Karpas-422 (cell line): ENCODE measurements at regions not wholly inside any gene's neighbourhood (a gene's known extent, or its start where the extent isn't known, plus 50 kb on each side); places are given as distances from the start of the nearest gene placed in this dataset.

Experiments
- DNase-seq: peaks from one replicate; pipeline ENCODE4 v3.0.0-alpha.2; 2015
- H2AFZ ChIP-seq: fragments of 200-600 bp; sonication (generic); 2 replicates; pipeline ENCODE4 v1.6.1; 2014; ENCODE audit warnings: antibody characterized with exemption, low read length, mixed read lengths
- H3K27ac ChIP-seq: fragments of 200-600 bp; sonication (generic); 2 replicates; pipeline ENCODE4 v1.5.1; 2014; ENCODE audit warnings: mild to moderate bottlenecking, low read length, moderate library complexity
- H3K27me3 ChIP-seq: fragments of 200-600 bp; sonication (generic); 2 replicates; pipeline ENCODE4 v1.6.1; 2014; ENCODE audit warnings: low read length, mixed read lengths
- H3K36me3 ChIP-seq: fragments of 200-600 bp; sonication (generic); 2 replicates; pipeline ENCODE4 v1.6.1; 2014; ENCODE audit warnings: low read length, mixed read lengths; ENCODE audit not compliant: insufficient read depth
- H3K4me1 ChIP-seq: fragments of 200-600 bp; sonication (generic); 2 replicates; pipeline ENCODE4 v1.6.1; 2014; ENCODE audit warnings: mild to moderate bottlenecking, low read length, mixed read lengths
- H3K4me2 ChIP-seq: fragments of 200-600 bp; sonication (generic); 2 replicates; pipeline ENCODE4 v1.6.1; 2014; ENCODE audit warnings: low read length, low read depth, mild to moderate bottlenecking; ENCODE audit not compliant: poor library complexity, severe bottlenecking
- H3K4me3 ChIP-seq: fragments of 200-600 bp; sonication (generic); 2 replicates; pipeline ENCODE4 v1.5.1; 2014; ENCODE audit warnings: mild to moderate bottlenecking, antibody characterized with exemption, low read length, mixed read lengths
- H3K79me2 ChIP-seq: fragments of 200-600 bp; sonication (generic); 2 replicates; pipeline ENCODE4 v1.6.1; 2014; ENCODE audit warnings: mild to moderate bottlenecking, low read length, mixed read lengths
- H3K9ac ChIP-seq: fragments of 200-600 bp; sonication (generic); 2 replicates; pipeline ENCODE4 v1.6.0; 2014; ENCODE audit warnings: low read length
- H3K9me2 ChIP-seq: fragments of 200-600 bp; sonication (generic), shearing (Covaris generic); replicated peaks from 2 replicates; pipeline ENCODE4 v1.6.0; 2014; ENCODE audit warnings: mild to moderate bottlenecking, low read length, moderate library complexity; ENCODE audit not compliant: insufficient read depth
- H3K9me3 ChIP-seq: fragments of 300-700, 200-600 bp; sonication (generic); 2 replicates; pipeline ENCODE4 v1.6.1; 2014; ENCODE audit warnings: low read length, mixed read lengths
- H4K20me1 ChIP-seq: fragments of 200-600 bp; sonication (generic); 2 replicates; pipeline ENCODE4 v1.6.1; 2014; ENCODE audit warnings: mild to moderate bottlenecking, antibody characterized with exemption, low read length, low read depth; ENCODE audit not compliant: insufficient read depth

DNA sequence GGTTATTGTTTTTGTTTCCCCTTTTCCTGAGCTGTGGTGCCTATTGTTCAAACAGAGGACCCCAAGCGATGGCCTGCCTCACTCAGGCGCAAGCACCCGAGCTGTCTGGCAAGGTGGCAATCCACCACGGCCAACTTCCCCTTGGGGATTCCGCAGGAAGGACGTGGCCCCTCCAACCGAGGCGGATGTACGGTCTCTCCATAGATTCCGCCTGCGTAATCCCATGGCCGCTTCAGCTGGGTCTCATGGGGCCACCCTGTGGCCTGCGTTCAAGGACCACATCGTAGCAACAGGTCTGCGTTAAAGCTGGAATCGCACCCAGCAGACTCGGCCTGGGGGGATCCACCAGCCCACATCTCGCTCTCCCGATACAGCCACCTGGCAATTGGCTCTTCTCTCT lies 79.9 kb downstream of the CEBPB start:
- no peak for DNase-seq
- Histone ChIP-seq H3K4me1 (no peaks in the 10 kb centered on the region), H3K79me2 (no peaks in the 10 kb centered on the region), H3K36me3 (no peaks in the 10 kb centered on the region), H3K27me3 (no peaks in the 10 kb centered on the region), H3K27ac (no peak overlapping the region), H3K9me2 (no peaks in the 10 kb centered on the region), H2AFZ (no peak overlapping the region), H3K9me3 (no peaks in the 10 kb centered on the region), H3K4me2 (no peak overlapping the region), H3K4me3 (no peak overlapping the region), H3K9ac (no peak overlapping the region), H4K20me1 (no peaks in the 10 kb centered on the region)

DNA sequence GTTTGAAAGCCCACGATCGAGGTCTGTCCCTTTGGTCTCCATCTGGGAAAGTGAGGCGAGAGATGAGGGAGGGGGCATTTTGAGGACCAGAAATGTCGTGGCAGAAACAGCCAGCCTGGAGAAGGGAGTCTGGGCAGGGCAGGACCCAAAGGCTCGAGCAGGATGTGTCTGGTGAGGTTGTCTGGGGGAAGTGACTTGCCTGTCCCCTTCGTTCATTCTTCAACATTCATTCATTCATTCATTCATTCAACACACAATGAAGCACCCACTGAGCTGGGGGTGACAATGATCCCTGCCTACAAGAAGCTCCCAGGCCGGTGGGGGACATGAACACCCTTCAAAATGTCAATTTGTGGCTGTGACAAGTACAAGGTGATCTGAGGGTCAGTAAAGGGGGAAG lies 80.5 kb downstream of the CEBPB start:
- Histone ChIP-seq H3K36me3 (no peaks in the 10 kb centered on the region), H3K9ac (no peak overlapping the region), H3K9me3 (no peaks in the 10 kb centered on the region), H3K9me2 (no peaks in the 10 kb centered on the region), H2AFZ (no peak overlapping the region), H3K4me1 (no peaks in the 10 kb centered on the region), H4K20me1 (no peaks in the 10 kb centered on the region), H3K4me3 (no peak overlapping the region), H3K4me2 (no peak overlapping the region), H3K27me3 (no peaks in the 10 kb centered on the region), H3K27ac (no peak overlapping the region), H3K79me2 (no peaks in the 10 kb centered on the region)
- no peak for DNase-seq

DNA sequence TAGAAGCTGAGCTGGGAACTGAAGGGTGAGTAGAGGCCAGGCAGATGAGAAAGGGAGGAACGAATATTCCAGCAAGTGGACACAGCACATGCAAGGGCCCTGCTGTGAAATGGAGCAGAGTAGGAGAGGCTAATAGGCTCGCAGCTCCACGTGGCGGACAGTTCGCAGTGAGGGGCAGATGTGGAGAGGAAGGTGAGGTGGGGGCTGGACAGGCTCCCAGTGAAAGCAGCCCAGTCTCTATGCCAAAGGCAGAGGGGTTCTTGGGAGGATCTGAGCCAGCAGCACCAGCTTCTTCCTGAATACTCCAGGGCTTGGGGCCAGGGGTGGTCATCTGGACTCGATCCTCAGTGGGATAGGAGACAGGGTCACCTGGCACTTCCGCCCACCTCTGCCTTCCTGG lies 81.0 kb downstream of the CEBPB start:
- no peaks in the 10 kb centered on the region for H3K27me3 ChIP-seq
- H3K27ac ChIP-seq, result no peak overlapping the region
- no peaks in the 10 kb centered on the region for H4K20me1 ChIP-seq
- no peak overlapping the region for H3K9ac ChIP-seq
- DNase-seq, result no peak
- no peak overlapping the region for H2AFZ ChIP-seq
- H3K9me3 ChIP-seq, result no peaks in the 10 kb centered on the region
- no peaks in the 10 kb centered on the region for H3K4me1 ChIP-seq
- no peaks in the 10 kb centered on the region for H3K79me2 ChIP-seq
- H3K36me3 ChIP-seq, result no peaks in the 10 kb centered on the region
- no peaks in the 10 kb centered on the region for H3K9me2 ChIP-seq
- H3K4me3 ChIP-seq, result no peak overlapping the region
- H3K4me2 ChIP-seq, result no peak overlapping the region

DNA sequence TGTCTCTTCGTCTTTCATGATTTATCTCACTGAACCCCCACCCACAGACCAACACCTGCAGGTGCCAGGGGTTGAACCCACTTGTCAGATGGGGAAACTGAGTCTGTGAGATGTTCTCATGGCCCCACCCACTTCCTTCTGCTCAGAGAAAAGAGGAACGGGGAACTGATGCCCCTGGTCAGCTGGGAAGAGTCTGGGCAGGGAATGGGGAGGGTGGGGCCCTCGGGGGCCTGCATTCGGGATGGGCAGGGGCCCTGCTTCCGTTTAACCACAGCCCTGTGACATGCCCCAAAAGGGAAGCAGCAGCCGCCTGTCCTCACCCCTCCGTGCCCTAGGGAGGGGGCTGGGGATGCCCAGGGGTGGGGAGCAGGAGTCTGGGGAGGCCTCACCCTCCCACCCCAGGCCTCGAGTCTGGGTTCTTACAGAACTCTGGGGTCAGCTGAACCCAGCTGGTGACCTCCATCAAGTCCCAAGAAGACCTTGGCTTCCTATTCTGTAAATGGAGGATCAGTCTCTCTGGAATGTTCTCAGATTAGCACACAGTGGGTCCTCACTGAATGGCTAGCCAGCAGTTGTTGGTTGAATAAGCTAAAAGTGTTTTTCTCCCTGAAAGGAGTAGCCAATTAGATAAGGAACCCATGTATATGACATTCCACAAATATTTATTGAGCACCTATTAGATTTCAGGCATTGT lies 81.5 kb downstream of the CEBPB start:
- H3K9me3 ChIP-seq, result no peaks in the 10 kb centered on the region
- DNase-seq, result no peak
- H3K4me2 ChIP-seq, result no peak overlapping the region
- no peaks in the 10 kb centered on the region for H3K36me3 ChIP-seq
- no peaks in the 10 kb centered on the region for H3K9me2 ChIP-seq
- no peaks in the 10 kb centered on the region for H4K20me1 ChIP-seq
- no peak overlapping the region for H3K4me3 ChIP-seq
- H3K27ac ChIP-seq, result no peak overlapping the region
- no peaks in the 10 kb centered on the region for H3K79me2 ChIP-seq
- no peaks in the 10 kb centered on the region for H3K27me3 ChIP-seq
- H2AFZ ChIP-seq, result no peak overlapping the region
- H3K4me1 ChIP-seq, result no peaks in the 10 kb centered on the region
- H3K9ac ChIP-seq, result no peak overlapping the region

DNA sequence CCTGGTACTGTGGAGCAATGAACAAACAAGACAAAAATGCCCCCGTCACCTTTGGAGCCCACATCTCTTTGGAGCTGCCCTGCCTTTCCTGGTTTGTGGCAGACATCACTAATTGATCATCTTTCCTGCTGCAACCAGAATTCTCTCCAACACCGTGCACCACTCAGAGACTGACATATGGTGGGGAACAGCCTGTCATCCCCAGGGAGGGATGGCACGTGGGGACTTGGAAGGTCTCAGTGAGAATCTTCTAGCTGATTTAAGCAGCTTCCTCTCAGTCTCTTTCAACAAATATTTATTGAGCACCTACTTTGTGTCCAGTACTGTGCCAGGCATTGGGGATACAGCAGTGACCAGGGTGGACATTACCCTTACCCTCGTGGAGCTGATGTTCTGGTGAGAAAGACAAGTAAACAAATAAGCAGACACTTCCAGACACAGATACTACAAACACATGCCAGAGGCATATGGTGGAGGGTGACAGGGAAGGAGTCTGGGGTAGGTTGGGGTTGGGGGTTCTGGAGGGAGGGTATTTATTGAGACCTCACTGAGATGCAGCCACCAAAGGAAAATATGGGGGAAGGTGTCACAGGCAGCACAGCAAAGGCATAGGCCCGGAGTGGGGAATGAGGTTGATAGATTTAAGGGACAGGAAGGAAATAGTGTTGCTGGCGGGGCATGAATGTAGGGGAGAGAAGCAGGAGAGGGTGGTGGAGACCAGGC lies 82.3 kb downstream of the CEBPB start:
- Histone ChIP-seq H3K4me3 (no peak overlapping the region), H3K36me3 (no peaks in the 10 kb centered on the region), H3K9ac (no peak overlapping the region), H3K9me2 (no peaks in the 10 kb centered on the region), H3K27me3 (no peaks in the 10 kb centered on the region), H3K79me2 (no peaks in the 10 kb centered on the region), H4K20me1 (no peaks in the 10 kb centered on the region), H3K27ac (no peak overlapping the region), H3K9me3 (no peaks in the 10 kb centered on the region), H2AFZ (no peak overlapping the region), H3K4me2 (no peak overlapping the region), H3K4me1 (no peaks in the 10 kb centered on the region)
- DNase-seq, result no peak

DNA sequence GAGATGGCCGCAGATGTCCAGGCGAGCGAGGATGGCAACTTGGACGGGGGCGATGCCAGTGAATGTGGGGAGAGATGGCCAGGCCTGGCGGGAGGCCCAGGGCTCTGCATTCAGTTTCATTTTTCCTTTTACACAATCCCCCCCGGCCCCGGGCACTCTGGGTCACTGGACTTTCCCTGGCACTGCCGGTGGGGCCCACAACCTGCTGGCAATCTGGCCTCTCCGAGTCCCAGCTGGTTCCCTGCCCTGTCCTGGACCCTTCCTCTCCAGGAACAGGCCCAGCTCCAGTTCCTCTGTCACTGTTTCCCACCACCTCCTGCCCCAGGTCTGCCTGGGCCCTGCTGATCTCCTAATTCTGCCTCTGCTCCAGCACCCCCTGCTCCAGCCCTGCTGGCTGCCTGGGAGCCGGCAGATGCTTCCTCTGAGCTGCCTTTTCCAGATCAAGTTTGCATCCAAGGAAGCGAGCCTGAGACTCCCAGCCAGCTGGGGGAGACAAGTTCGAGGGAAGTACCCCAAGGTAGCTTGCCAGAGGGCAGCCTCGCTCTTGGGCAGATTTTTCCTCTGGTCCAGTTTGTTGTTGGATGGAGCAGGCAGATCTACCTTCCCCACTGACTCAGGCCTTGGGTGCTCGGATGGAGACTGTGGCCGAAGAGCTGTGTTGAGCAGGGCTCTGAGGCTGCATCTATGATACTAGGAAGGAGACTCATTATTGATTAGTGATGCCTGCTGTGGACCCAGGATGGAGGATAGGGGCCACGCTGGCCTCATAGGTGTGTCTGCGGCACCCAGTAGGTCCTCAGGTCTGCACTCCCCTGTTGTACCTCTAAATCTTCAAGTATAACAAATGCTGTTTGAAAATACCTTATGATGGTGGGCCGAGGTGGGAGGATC lies 83.2 kb downstream of the CEBPB start:
- Histone ChIP-seq H3K4me1 (no peaks in the 10 kb centered on the region), H2AFZ (no peak overlapping the region), H4K20me1 (no peaks in the 10 kb centered on the region), H3K9me3 (no peaks in the 10 kb centered on the region), H3K27ac (no peak overlapping the region), H3K4me3 (no peak overlapping the region), H3K36me3 (no peaks in the 10 kb centered on the region), H3K27me3 (no peaks in the 10 kb centered on the region), H3K4me2 (no peak overlapping the region), H3K79me2 (no peaks in the 10 kb centered on the region), H3K9me2 (no peaks in the 10 kb centered on the region), H3K9ac (no peak overlapping the region)
- DNase-seq, result no peak

DNA sequence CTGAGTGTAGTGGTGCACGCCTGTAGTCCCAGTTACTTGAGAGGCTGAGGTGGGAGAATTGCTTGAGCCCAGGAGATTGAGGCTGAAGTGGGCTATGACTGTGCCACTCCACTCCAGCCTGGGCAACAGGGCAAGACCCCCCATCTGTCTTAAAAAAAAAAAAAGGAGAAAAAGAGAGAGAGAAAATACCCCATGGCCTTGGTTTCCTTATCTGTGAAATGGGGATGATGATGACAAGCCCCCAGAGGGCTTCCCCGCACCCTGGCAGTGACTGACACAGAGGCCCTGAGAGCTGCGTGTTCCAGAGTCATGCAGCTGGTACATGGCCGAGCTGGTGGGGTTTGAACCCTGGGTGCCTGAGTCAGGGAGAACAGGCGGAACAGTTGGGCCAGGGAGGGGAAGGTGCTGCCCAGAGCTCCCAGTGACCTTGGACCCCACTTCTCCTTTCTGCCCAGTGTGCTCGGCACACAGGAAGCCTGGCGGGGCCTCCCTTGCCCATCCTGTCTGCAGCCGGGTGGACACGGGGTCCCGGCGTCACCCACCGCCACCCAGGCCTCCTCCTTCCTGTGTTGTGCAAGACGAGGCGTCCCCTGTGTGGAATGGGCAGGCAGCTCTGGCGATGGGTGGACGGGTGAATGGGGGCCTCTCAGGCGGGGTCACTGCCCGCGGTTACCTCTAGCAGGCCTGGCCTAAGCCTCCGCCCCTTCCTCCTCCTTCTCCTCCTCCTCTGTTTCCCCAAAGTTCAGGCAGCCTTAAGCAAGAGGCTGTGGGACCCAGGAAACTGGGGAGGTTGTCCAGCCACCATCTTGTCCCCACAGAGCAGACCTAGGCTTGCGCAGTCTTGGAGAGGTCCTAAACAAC lies 84.2 kb downstream of the CEBPB start:
- no peaks in the 10 kb centered on the region for H3K9me2 ChIP-seq
- no peak overlapping the region for H3K27ac ChIP-seq
- no peak overlapping the region for H3K4me3 ChIP-seq
- H3K36me3 ChIP-seq, result no peaks in the 10 kb centered on the region
- no peak overlapping the region for H3K4me2 ChIP-seq
- no peak overlapping the region for H3K9ac ChIP-seq
- no peaks in the 10 kb centered on the region for H3K4me1 ChIP-seq
- H3K27me3 ChIP-seq, result no peaks in the 10 kb centered on the region
- no peak overlapping the region for H2AFZ ChIP-seq
- H4K20me1 ChIP-seq, result no peaks in the 10 kb centered on the region
- no peak for DNase-seq
- no peaks in the 10 kb centered on the region for H3K9me3 ChIP-seq
- H3K79me2 ChIP-seq, result no peaks in the 10 kb centered on the region
